CD4-positive, alpha-beta T cell treated with Interleukin-15 for 1 hour (primary cell): ENCODE measurements at regions not wholly inside any gene's neighbourhood (a gene's known extent, or its start where the extent isn't known, plus 50 kb on each side); places are given as distances from the start of the nearest gene placed in this dataset.
"Not testable (repeated sequence)": the region's sequence is repeated elsewhere in the genome, so short reads cannot be mapped to it uniquely, and the experiment has no call there.

Experiments used
- DNase-seq: peaks from one replicate; pipeline ENCODE4 v3.0.0-alpha.2; 2020

- DNase-seq: no peak
Measured at GRCh38 chr4:143819029-143819428, 86.3 kb downstream of the GYPE start.

GRCh38 chr4:143817866-143818265 is 87.5 kb downstream of the GYPE start:
- not testable (repeated sequence) for DNase-seq

- DNase-seq: not testable (repeated sequence)
Measured at GRCh38 chr4:143815375-143815774, 90.0 kb downstream of the GYPE start.

- DNase-seq: not testable (repeated sequence)
Measured at GRCh38 chr4:143813431-143814154, 91.8 kb downstream of the GYPE start.

- not testable (repeated sequence) for DNase-seq
Measured at GRCh38 chr4:143791693-143792092, 91.2 kb upstream of the FREM3 start.

- DNase-seq: not testable (repeated sequence)
Measured at GRCh38 chr4:143790425-143790824, 90.0 kb upstream of the FREM3 start.

GRCh38 chr4:143789618-143790017 is 89.1 kb upstream of the FREM3 start:
- not testable (repeated sequence) for DNase-seq

GRCh38 chr4:143784567-143784966 is 84.1 kb upstream of the FREM3 start:
- DNase-seq: no peak

GRCh38 chr4:143782521-143782920 is 82.0 kb upstream of the FREM3 start:
- no peak for DNase-seq

- DNase-seq: peak; percentile 45
Measured at GRCh38 chr4:143773998-143774895, 73.8 kb upstream of the FREM3 start.

GRCh38 chr4:143771269-143771668 is 70.8 kb upstream of the FREM3 start:
- DNase-seq: no peak

GRCh38 chr4:143768007-143768591 is 67.6 kb upstream of the FREM3 start:
- DNase-seq: no peak

- no peak for DNase-seq
Measured at GRCh38 chr4:143763587-143763986, 63.1 kb upstream of the FREM3 start.

GRCh38 chr4:143762511-143762910 is 62.0 kb upstream of the FREM3 start:
- no peak for DNase-seq
